ENCODE measurements at regions not wholly inside any gene's neighbourhood (a gene's known extent, or its start where the extent isn't known, plus 50 kb on each side); places are given as distances from the start of the nearest gene placed in this dataset.

GRCh38 chr4:19151684-19152083, 1100.0 kb upstream of the SLIT2 start:
- no peak overlapping the region for H3K9ac ChIP-seq (ENCODE audit: insufficient read depth, low read depth, low read length)
- ATAC-seq (no peak), DNase-seq (ENCODE audit: low spot score) (no peak), FAIRE-seq (no peak)
- POLR2A ChIA-PET: no interaction called here
- H3K4me3 ChIP-seq (replicated peaks in 1 of 3; ENCODE audit: insufficient read depth in 1 of 3, low read depth in 2 of 3, low read length in 3 of 3): no peak overlapping the region
- H3K27ac ChIP-seq (ENCODE audit: extremely low read length, insufficient read depth, low read length): no peak overlapping the region
- BruUV-seq (replicated peaks): no TSS peak
- no peak overlapping the region for H3K4me2 ChIP-seq (ENCODE audit: low read depth, low read length)
- no peaks in the 10 kb centered on the region for H4K20me1 ChIP-seq (ENCODE audit: insufficient read depth, low read length)
- peaks cover 95% of the 10 kb centered on the region for H3K9me3 ChIP-seq (ENCODE audit: low read length)
- CTCF ChIA-PET (ENCODE audit: low intra/inter-chr PET ratio, low total read pairs): no interaction called here
- H3K36me3 ChIP-seq (replicated peaks in 1 of 2; ENCODE audit: control insufficient read depth in 1 of 2, insufficient read depth in 2 of 2, low read length in 2 of 2): no peaks in the 10 kb centered on the region
- in situ Hi-C loops (cut with HindIII; ENCODE audit: extremely low pct_ligation_motif_present, low pct_unique_long_range_greater_than_20kb): no loop called here
- intact Hi-C loops (cut with micrococcal nuclease; ENCODE audit: unreplicated experiment): no loop called here
- TF ChIP-seq TGIF2 (CRISPR knock-in tag; IDR thresholded peaks at IDR 0.05): no peak
- no peaks in the 10 kb centered on the region for H3K79me2 ChIP-seq (ENCODE audit: insufficient read depth, low read length)
- H2AFZ ChIP-seq (ENCODE audit: low read length): no peak overlapping the region
- WGBS (ENCODE audit: low lambda C conversion rate): 7% methylated on average over 1 of the region's 1 CpG
- H3K4me1 ChIP-seq (ENCODE audit: insufficient read depth, low read length): no peaks in the 10 kb centered on the region
- no peaks in the 10 kb centered on the region for H3K27me3 ChIP-seq (ENCODE audit: control insufficient read depth in 1 of 2, insufficient read depth in 2 of 2, low read length in 2 of 2)

GRCh38 chr4:19146038-19146437, 1105.7 kb upstream of the SLIT2 start:
- POLR2A ChIA-PET: no interaction called here

More at GRCh38 chr4:19146038-19146437, 1105.7 kb upstream of the SLIT2 start:
- no peaks in the 10 kb centered on the region for H3K27me3 ChIP-seq (ENCODE audit: control insufficient read depth in 1 of 2, insufficient read depth in 2 of 2, low read length in 2 of 2)
- CTCF ChIA-PET (ENCODE audit: low intra/inter-chr PET ratio, low total read pairs): no interaction called here
- FAIRE-seq: no peak
- no peak for DNase-seq (ENCODE audit: low spot score)
- no peak overlapping the region for H3K4me3 ChIP-seq (replicated peaks in 1 of 3; ENCODE audit: insufficient read depth in 1 of 3, low read depth in 2 of 3, low read length in 3 of 3)
- WGBS (ENCODE audit: low lambda C conversion rate): 2% methylated on average over 3 of the region's 3 CpGs
- H3K4me2 ChIP-seq (ENCODE audit: low read depth, low read length): no peak overlapping the region
- no peak overlapping the region for H2AFZ ChIP-seq (ENCODE audit: low read length)
- in situ Hi-C loops (cut with HindIII; ENCODE audit: extremely low pct_ligation_motif_present, low pct_unique_long_range_greater_than_20kb): no loop called here
- TF ChIP-seq HMG20B (CRISPR knock-in tag; conservative IDR thresholded peaks at IDR 0.05): no peak
- no peak for TF ChIP-seq NCOA1 (CRISPR knock-in tag; IDR thresholded peaks at IDR 0.05)
- no peak overlapping the region for H3K9ac ChIP-seq (ENCODE audit: insufficient read depth, low read depth, low read length)
- peaks cover 91% of the 10 kb centered on the region for H3K9me3 ChIP-seq (ENCODE audit: low read length)
- H3K4me1 ChIP-seq (ENCODE audit: insufficient read depth, low read length): no peaks in the 10 kb centered on the region
- H4K20me1 ChIP-seq (ENCODE audit: insufficient read depth, low read length): no peaks in the 10 kb centered on the region
- no peaks in the 10 kb centered on the region for H3K36me3 ChIP-seq (replicated peaks in 1 of 2; ENCODE audit: control insufficient read depth in 1 of 2, insufficient read depth in 2 of 2, low read length in 2 of 2)
- H3K79me2 ChIP-seq (ENCODE audit: insufficient read depth, low read length): no peaks in the 10 kb centered on the region
- no peak overlapping the region for H3K27ac ChIP-seq (ENCODE audit: extremely low read length, insufficient read depth, low read length)
- intact Hi-C loops (cut with micrococcal nuclease; ENCODE audit: unreplicated experiment): no loop called here
- ATAC-seq: no peak
- no TSS peak for BruUV-seq (replicated peaks)

Data from HepG2 (cell line).